Lower leg skin (tissue), 3 donors: ENCODE measurements at regions not wholly inside any gene's neighbourhood (a gene's known extent, or its start where the extent isn't known, plus 50 kb on each side); places are given as distances from the start of the nearest gene placed in this dataset.

Experiments
- CTCF ChIP-seq, 3 donors: fragments of 450-650 bp; IDR thresholded peaks; one replicate each; pipeline ENCODE4 v1.5.1; 2016; ENCODE audit warnings: antibody characterized with exemption in 3 of 3, mild to moderate bottlenecking in 3 of 3, moderate library complexity in 2 of 3
- POLR2A ChIP-seq, 2 donors: fragments of 450-650 bp; IDR thresholded peaks; one replicate each; pipeline ENCODE4 v1.6.1; 2016 to 2017; ENCODE audit warnings: antibody characterized with exemption in 2 of 2, mild to moderate bottlenecking in 1 of 2, moderate library complexity in 1 of 2

- TF ChIP-seq CTCF (IDR thresholded peaks at IDR 0.05): no peak
- no peak for TF ChIP-seq POLR2A (IDR thresholded peaks at IDR 0.05)
These were observed 500.4 kb upstream of the SULF2 start for GRCh38 chr20:48285656-48286055.
